Mucosa of descending colon (tissue), 3 donors: ENCODE measurements at regions not wholly inside any gene's neighbourhood (a gene's known extent, or its start where the extent isn't known, plus 50 kb on each side); places are given as distances from the start of the nearest gene placed in this dataset.
A peak's percentile ranks its signal among the peaks of the same experiment; 100 is the strongest.

Experiments
- ATAC-seq: fragments of 200-7000 bp; cut with Tn5 transposase; one replicate; pipeline ENCODE4 v1.9.1; 2020; ENCODE audit warnings: mild to moderate bottlenecking, moderate library complexity
- DNase-seq, 3 donors: peaks; one replicate each; pipeline ENCODE4 v3.0.0-alpha.2; 2020
- H3K36me3 ChIP-seq: fragments of 200-600 bp; one replicate; pipeline ENCODE4 v1.8.0; 2021; ENCODE audit warnings: low read depth, mild to moderate bottlenecking
- H3K4me1 ChIP-seq: fragments of 200-600 bp; one replicate; pipeline ENCODE4 v1.8.0; 2021; ENCODE audit warnings: low read depth, mild to moderate bottlenecking
- H3K4me3 ChIP-seq: fragments of 200-600 bp; one replicate; pipeline ENCODE4 v1.8.0; 2021; ENCODE audit warnings: mild to moderate bottlenecking
- H3K9me3 ChIP-seq: fragments of 200-600 bp; one replicate; pipeline ENCODE4 v1.8.0; 2021; ENCODE audit warnings: mild to moderate bottlenecking
- intact Hi-C, 2 donors: fragments of 100-400 bp; cut with DNase I in 1 of 2; cut with micrococcal nuclease in 1 of 2; formaldehyde crosslinking; loops; one replicate each; pipeline versions ENCODE4 v1.11.0 to v1.11.1; 2022; cut with DNase I, micrococcal nuclease
- TF ChIP-seq, protein P1 (sequence below): fragments of 200-600 bp; IDR thresholded peaks from one replicate; pipeline ENCODE4 v1.8.0; 2022; ENCODE audit warnings: antibody characterized with exemption, mild to moderate bottlenecking
- donor health status: DM: no; HTN: no; CAD: no; lungs with moderate emphysema.
- donor health status: DM: no; HTN: no; CAD: no.
- donor health status: DM: no; HTN: yes; CAD: no.

DNA sequence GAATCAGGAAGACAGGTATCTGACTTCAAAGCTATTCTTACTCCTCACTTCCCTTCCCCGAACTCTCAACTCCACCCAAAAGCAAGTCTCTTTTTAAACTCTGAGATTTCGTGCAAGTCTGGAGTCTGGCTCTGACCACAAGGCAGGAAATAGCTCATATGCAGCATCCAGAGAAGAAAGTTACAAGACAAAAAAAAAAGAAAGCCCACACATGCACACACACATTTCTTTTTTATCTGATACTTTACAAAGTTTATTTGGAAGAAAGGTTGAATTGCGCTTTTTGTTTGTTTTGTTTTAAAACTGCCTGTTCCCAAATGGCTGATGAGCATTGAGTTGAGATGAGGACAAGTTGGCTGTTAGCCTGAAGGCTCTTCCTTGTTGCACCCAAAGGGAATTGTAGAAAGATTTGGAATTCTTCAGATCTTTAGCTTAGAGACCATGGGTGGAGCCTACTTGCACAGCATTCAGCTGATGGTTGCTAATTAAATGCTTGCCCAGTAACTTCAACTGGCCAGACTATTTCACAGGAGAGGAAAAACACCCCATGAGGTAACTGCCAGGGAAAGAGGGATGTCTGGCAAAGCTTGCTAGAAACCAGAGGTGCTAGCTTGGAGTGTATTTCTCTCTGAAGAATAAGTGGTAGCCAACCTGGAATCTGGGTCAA is 490.3 kb downstream of the TTLL7 start:
- ATAC-seq: peak; percentile 32

DNA sequence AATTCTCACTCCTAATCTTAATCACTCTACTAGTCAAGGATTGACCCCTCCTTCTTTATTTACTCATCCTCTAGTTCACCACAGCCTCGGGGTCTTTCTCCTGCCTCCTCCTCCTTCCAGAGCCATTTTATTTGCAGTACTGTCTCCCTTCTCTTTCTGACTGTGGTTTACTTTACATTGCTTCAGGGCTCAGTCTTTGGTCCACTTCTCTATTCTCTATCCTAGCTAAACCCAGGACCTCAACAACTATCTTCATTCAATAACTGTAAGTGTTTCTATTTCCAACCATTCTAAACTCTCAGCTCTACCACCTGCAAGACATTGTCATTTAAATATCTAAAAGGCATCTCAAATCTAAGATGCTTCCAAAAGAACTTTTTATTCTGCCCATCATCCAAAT is 493.8 kb downstream of the TTLL7 start:
- no peaks in the 10 kb centered on the region for H3K9me3 ChIP-seq
- ATAC-seq: no peak
- no peak for DNase-seq
- H3K4me3 ChIP-seq: no peak overlapping the region
- TF ChIP-seq, protein P1, sequence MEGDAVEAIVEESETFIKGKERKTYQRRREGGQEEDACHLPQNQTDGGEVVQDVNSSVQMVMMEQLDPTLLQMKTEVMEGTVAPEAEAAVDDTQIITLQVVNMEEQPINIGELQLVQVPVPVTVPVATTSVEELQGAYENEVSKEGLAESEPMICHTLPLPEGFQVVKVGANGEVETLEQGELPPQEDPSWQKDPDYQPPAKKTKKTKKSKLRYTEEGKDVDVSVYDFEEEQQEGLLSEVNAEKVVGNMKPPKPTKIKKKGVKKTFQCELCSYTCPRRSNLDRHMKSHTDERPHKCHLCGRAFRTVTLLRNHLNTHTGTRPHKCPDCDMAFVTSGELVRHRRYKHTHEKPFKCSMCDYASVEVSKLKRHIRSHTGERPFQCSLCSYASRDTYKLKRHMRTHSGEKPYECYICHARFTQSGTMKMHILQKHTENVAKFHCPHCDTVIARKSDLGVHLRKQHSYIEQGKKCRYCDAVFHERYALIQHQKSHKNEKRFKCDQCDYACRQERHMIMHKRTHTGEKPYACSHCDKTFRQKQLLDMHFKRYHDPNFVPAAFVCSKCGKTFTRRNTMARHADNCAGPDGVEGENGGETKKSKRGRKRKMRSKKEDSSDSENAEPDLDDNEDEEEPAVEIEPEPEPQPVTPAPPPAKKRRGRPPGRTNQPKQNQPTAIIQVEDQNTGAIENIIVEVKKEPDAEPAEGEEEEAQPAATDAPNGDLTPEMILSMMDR: no peak
- H3K36me3 ChIP-seq: no peaks in the 10 kb centered on the region
- H3K4me1 ChIP-seq: no peaks in the 10 kb centered on the region
- intact Hi-C loops: no loop called here

More for the DNA sequence above, 490.3 kb downstream of the TTLL7 start:
- H3K4me1 ChIP-seq: no peaks in the 10 kb centered on the region
- peak in 1 of 3 donors; percentile 24 for DNase-seq
- no peak overlapping the region for H3K4me3 ChIP-seq
- intact Hi-C loops: no loop called here
- TF ChIP-seq, protein P1: no peak
- H3K9me3 ChIP-seq: no peaks in the 10 kb centered on the region
- no peaks in the 10 kb centered on the region for H3K36me3 ChIP-seq

DNA sequence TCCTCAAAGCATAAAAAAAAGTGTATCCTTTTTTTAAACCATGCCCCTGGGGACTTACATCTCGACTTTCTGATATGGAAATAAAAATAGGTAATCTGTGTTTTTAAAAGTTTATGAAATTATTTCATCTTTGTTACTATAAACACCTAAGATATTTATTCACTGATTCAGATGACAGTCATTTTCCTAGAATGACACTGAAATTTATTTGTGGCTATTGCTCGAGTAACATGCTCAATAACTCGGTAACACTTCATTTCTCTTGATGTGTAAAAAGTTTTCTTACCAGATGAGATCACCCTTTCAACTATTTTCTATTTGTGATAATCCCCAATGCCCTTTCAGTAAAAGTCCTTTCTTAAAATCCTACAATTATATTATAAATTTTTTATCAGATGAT is 495.8 kb downstream of the TTLL7 start:
- intact Hi-C loops: no loop called here
- DNase-seq: no peak

DNA sequence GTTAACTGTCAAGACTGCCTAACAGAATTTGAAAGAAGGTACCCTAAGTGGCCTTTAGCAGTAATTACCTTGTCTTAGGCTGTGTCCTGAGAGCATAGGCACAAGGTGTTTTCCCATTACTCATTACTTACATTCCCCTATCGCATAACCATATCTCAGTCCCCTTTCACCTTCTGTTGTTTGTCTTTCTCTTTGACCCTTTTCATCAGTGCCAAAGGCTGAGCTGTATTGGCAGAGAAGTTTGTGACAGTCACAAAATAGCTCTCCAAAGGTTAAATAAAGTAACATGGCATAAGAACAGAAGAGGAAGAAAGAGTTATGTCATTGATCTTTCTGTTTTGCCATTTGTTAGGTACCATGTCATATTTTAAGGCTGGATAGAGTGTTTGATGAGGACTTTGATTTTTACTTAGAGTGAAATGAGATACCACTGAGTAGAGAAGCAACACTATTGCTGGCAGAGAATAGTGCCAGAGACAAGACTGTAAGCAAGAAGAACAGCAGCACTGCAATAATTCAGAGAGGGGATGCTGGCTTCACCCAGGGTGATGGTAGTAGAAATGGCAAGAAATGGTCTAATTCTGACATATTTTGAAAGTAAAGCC is 497.8 kb downstream of the TTLL7 start:
- Histone ChIP-seq H3K36me3 (no peaks in the 10 kb centered on the region), H3K9me3 (no peaks in the 10 kb centered on the region), H3K4me1 (no peaks in the 10 kb centered on the region), H3K4me3 (no peak overlapping the region)
- TF ChIP-seq, protein P1: no peak
- ATAC-seq (no peak), DNase-seq (no peak)
- intact Hi-C loops: no loop called here

More for the DNA sequence above, 495.8 kb downstream of the TTLL7 start:
- TF ChIP-seq, protein P1: no peak
- Histone ChIP-seq H3K36me3 (no peaks in the 10 kb centered on the region), H3K9me3 (no peaks in the 10 kb centered on the region), H3K4me1 (no peaks in the 10 kb centered on the region), H3K4me3 (no peak overlapping the region)
- no peak for ATAC-seq

DNA sequence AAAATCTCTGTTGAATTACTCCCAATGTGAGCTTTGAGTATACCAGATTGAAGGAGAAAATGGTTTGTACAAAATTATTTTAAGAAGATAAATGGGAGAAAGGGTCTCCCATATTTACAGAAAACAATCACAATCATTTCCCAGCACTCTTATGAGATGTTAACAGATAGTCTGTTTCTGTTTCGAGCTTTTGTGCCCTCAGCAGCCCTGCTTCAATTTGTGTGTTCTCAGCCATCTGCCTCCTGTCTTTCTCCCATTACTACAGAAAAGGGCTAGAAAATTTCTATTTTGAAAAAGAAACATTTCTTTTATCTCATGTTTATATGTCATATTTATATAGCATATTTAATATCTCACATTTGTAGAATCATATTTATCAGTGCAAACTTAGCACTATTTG is 498.4 kb downstream of the TTLL7 start:
- TF ChIP-seq, protein P1: no peak
- intact Hi-C loops: no loop called here
- H3K4me1 ChIP-seq: no peaks in the 10 kb centered on the region
- no peaks in the 10 kb centered on the region for H3K36me3 ChIP-seq
- DNase-seq (no peak), ATAC-seq (no peak)
- H3K4me3 ChIP-seq: no peak overlapping the region
- no peaks in the 10 kb centered on the region for H3K9me3 ChIP-seq
